Caco-2 (cell line): ENCODE measurements at regions not wholly inside any gene's neighbourhood (a gene's known extent, or its start where the extent isn't known, plus 50 kb on each side); places are given as distances from the start of the nearest gene placed in this dataset.
"Not testable (repeated sequence)": the region's sequence is repeated elsewhere in the genome, so short reads cannot be mapped to it uniquely, and the experiment has no call there.

Experiments
- BruUV-seq: library from RNA; stranded (reverse); fragments of 400-500 nt; replicated peaks from 2 replicates; lab custom pipeline; 2021; lab: Mats Ljungman, UMichigan
- CTCF ChIA-PET: fragments of 300-600 bp; sonication (Branson Sonifier 250); formaldehyde crosslinking; loops from one replicate; lab custom pipeline; 2022; ENCODE audit warnings: antibody characterized with exemption; lab: Charles Lee
- POLR2A ChIA-PET: fragments of 300-600 bp; sonication (Branson Sonifier 250); formaldehyde crosslinking; loops from one replicate; lab custom pipeline; 2022; ENCODE audit warnings: antibody characterized with exemption; lab: Charles Lee
- DNase-seq, 2 experiments: peaks; one replicate each; pipeline versions ENCODE4 v3.0.0 to v3.0.0-alpha.2; 2020 to 2022
- H3K27me3 ChIP-seq: replicated peaks from 2 replicates; pipeline ENCODE4 v1.6.0; 2011; ENCODE audit warnings: low read length; ENCODE audit not compliant: control insufficient read depth, insufficient read depth
- H3K36me3 ChIP-seq: 2 replicates; pipeline ENCODE4 v1.5.1; 2011; ENCODE audit warnings: low read length; ENCODE audit not compliant: control insufficient read depth, insufficient read depth
- H3K4me1 ChIP-seq: fragments of 250-450 bp; sonication (Bioruptor Pico); 2 replicates; pipeline ENCODE4 v1.5.1; 2020; ENCODE audit warnings: mild to moderate bottlenecking
- H3K4me3 ChIP-seq: 2 replicates; pipeline ENCODE4 v1.5.1; 2011; ENCODE audit warnings: low read depth, mild to moderate bottlenecking, control low read depth, low read length
- H3K9me3 ChIP-seq: fragments of 250-450 bp; sonication (Bioruptor Pico); 2 replicates; pipeline ENCODE4 v1.5.1; 2020; ENCODE audit warnings: mild to moderate bottlenecking, moderate library complexity
- H3K27ac Mint-ChIP-seq: one replicate; pipeline ENCODE4 v1.8.0; 2022; ENCODE audit warnings: mixed read lengths; ENCODE audit not compliant: unreplicated experiment
- H3K27me3 Mint-ChIP-seq: one replicate; pipeline ENCODE4 v1.8.0; 2022; ENCODE audit warnings: mixed read lengths; ENCODE audit not compliant: insufficient read depth, unreplicated experiment
- H3K36me3 Mint-ChIP-seq: one replicate; pipeline ENCODE4 v1.8.0; 2022; ENCODE audit warnings: mild to moderate bottlenecking, mixed read lengths; ENCODE audit not compliant: insufficient read depth, unreplicated experiment
- H3K4me1 Mint-ChIP-seq: one replicate; pipeline ENCODE4 v1.8.0; 2022; ENCODE audit warnings: low read depth, mixed read lengths; ENCODE audit not compliant: unreplicated experiment
- H3K4me3 Mint-ChIP-seq: one replicate; pipeline ENCODE4 v1.8.0; 2022; ENCODE audit warnings: mild to moderate bottlenecking, moderate library complexity, mixed read lengths; ENCODE audit not compliant: unreplicated experiment
- H3K9me3 Mint-ChIP-seq: one replicate; pipeline ENCODE4 v1.8.0; 2022; ENCODE audit warnings: mixed read lengths; ENCODE audit not compliant: unreplicated experiment
- CTCF ChIP-seq, 2 experiments: fragments of 200-600 bp in 1 of 2; IDR thresholded peaks; 1 replicate in 1 of 2; 2 replicates in 1 of 2; pipeline versions ENCODE4 v1.5.1 to v1.8.0; 2011 to 2022; ENCODE audit warnings: antibody characterized with exemption in 1 of 2, control low read depth in 1 of 2, inconsistent platforms in 1 of 2, low read depth in 1 of 2, low read length in 1 of 2, mild to moderate bottlenecking in 1 of 2, moderate library complexity in 1 of 2; ENCODE audit not compliant: insufficient read depth in 1 of 2, severe bottlenecking in 1 of 2, unreplicated experiment in 1 of 2
- intact Hi-C: fragments of 100-400 bp; cut with micrococcal nuclease; formaldehyde crosslinking; loops from one replicate; pipeline ENCODE4 v1.10.0; 2022; ENCODE audit not compliant: unreplicated experiment

- no peak for DNase-seq
- Mint-ChIP-seq H3K36me3 (no peaks in the 10 kb centered on the region), H3K27ac (no peak overlapping the region), H3K4me1 (no peaks in the 10 kb centered on the region), H3K4me3 (no peak overlapping the region), H3K27me3 (peaks cover 2% of the 10 kb centered on the region), H3K9me3 (no peaks in the 10 kb centered on the region)
- Histone ChIP-seq H3K4me3 (no peak overlapping the region), H3K9me3 (no peaks in the 10 kb centered on the region), H3K36me3 (no peaks in the 10 kb centered on the region), H3K4me1 (no peaks in the 10 kb centered on the region), H3K27me3 (no peaks in the 10 kb centered on the region)
- CTCF ChIA-PET, result no interaction called here
- no TSS peak for BruUV-seq
- POLR2A ChIA-PET, result no interaction called here
- no peak for TF ChIP-seq CTCF (IDR thresholded peaks at IDR 0.05; ENCODE audit: insufficient read depth in 1 of 2, low read depth in 1 of 2, low read length in 1 of 2, severe bottlenecking in 1 of 2, unreplicated experiment in 1 of 2)
- intact Hi-C loops, result no loop called here
Observed at GRCh38 chr5:171549274-171549673, 129.8 kb downstream of the FGF18 start.

- H3K27me3 ChIP-seq, H3K4me3 Mint-ChIP-seq, intact Hi-C loops, H3K4me1 ChIP-seq, H3K9me3 Mint-ChIP-seq, H3K27me3 Mint-ChIP-seq, POLR2A ChIA-PET, H3K9me3 ChIP-seq, CTCF ChIA-PET, H3K36me3 Mint-ChIP-seq, BruUV-seq, H3K27ac Mint-ChIP-seq, DNase-seq, H3K4me1 Mint-ChIP-seq, H3K36me3 ChIP-seq, H3K4me3 ChIP-seq: not testable (repeated sequence)
Observed at GRCh38 chr5:171553817-171554216, 134.4 kb downstream of the FGF18 start.

- TF ChIP-seq CTCF (IDR thresholded peaks at IDR 0.05; ENCODE audit: insufficient read depth in 1 of 2, low read depth in 1 of 2, low read length in 1 of 2, severe bottlenecking in 1 of 2, unreplicated experiment in 1 of 2), result no peak
- peaks cover 7% of the 10 kb centered on the region for H3K27me3 Mint-ChIP-seq
- ChIA-PET POLR2A (no interaction called here), CTCF (no interaction called here)
- intact Hi-C loops, result no loop called here
- H3K9me3 Mint-ChIP-seq, result no peaks in the 10 kb centered on the region
- Histone ChIP-seq H3K4me1 (no peaks in the 10 kb centered on the region), H3K4me3 (no peak overlapping the region), H3K27me3 (peaks cover 2% of the 10 kb centered on the region), H3K9me3 (no peaks in the 10 kb centered on the region; the same call in 1 of the 2 replicates), H3K36me3 (no peaks in the 10 kb centered on the region)
- H3K4me3 Mint-ChIP-seq, result no peak overlapping the region
- H3K36me3 Mint-ChIP-seq, result no peaks in the 10 kb centered on the region
- H3K27ac Mint-ChIP-seq, result no peak overlapping the region
- no peaks in the 10 kb centered on the region for H3K4me1 Mint-ChIP-seq
- no peak for DNase-seq
- no TSS peak for BruUV-seq
Observed at GRCh38 chr5:171555160-171555559, 135.7 kb downstream of the FGF18 start.

- Histone ChIP-seq H3K27me3 (no peaks in the 10 kb centered on the region), H3K36me3 (no peaks in the 10 kb centered on the region), H3K4me1 (no peaks in the 10 kb centered on the region), H3K9me3 (no peaks in the 10 kb centered on the region), H3K4me3 (no peak overlapping the region)
- Mint-ChIP-seq H3K4me1 (no peaks in the 10 kb centered on the region), H3K4me3 (no peak overlapping the region), H3K27me3 (peaks cover 12% of the 10 kb centered on the region), H3K9me3 (peaks cover 4% of the 10 kb centered on the region), H3K27ac (no peak overlapping the region), H3K36me3 (no peaks in the 10 kb centered on the region)
- DNase-seq, result no peak
- ChIA-PET CTCF (no interaction called here), POLR2A (interaction anchor here (0.7 kb wide), 1 partner anchor 283 kb away, joined by 3 read pairs; no protein-coding TSS in a partner anchor)
- intact Hi-C loops, result no loop called here
- TF ChIP-seq CTCF (IDR thresholded peaks at IDR 0.05; ENCODE audit: insufficient read depth in 1 of 2, low read depth in 1 of 2, low read length in 1 of 2, severe bottlenecking in 1 of 2, unreplicated experiment in 1 of 2), result no peak
- no TSS peak for BruUV-seq
Observed at GRCh38 chr5:171562822-171563221, 143.4 kb downstream of the FGF18 start.
